ENCODE measurements at regions not wholly inside any gene's neighbourhood (a gene's known extent, or its start where the extent isn't known, plus 50 kb on each side); places are given as distances from the start of the nearest gene placed in this dataset.

GRCh38 chr9:3136686-3137346 lies 292.9 kb upstream of the PUM3 start:
- no peaks in the 10 kb centered on the region for H3K4me1 Mint-ChIP-seq
- Histone ChIP-seq H3K4me3 (ENCODE audit: control insufficient read depth in 1 of 2, extremely low read depth in 1 of 2, low read length in 1 of 2) (no peak overlapping the region), H3K4me1 (ENCODE audit: control insufficient read depth in 1 of 2, extremely low read depth in 1 of 2, insufficient read depth in 2 of 2, low read length in 2 of 2) (no peaks in the 10 kb centered on the region), H3K9me3 (no peaks in the 10 kb centered on the region), H3K36me3 (ENCODE audit: control insufficient read depth in 2 of 2, extremely low read depth in 1 of 2, insufficient read depth in 1 of 2, low read length in 1 of 2) (no peaks in the 10 kb centered on the region), H3K27me3 (replicated peaks in 1 of 2; ENCODE audit: control insufficient read depth in 2 of 2, extremely low read depth in 1 of 2, insufficient read depth in 2 of 2, low read length in 1 of 2) (peaks cover 0 to 4% of the 10 kb centered on the region in 2 experiments), H3K27ac (ENCODE audit: low read length) (no peak overlapping the region)
- peaks cover 7 to 9% of the 10 kb centered on the region in 2 donors for H3K27me3 Mint-ChIP-seq
- H3K4me3 Mint-ChIP-seq: no peak overlapping the region
- DNase-seq (no peak), ATAC-seq (replicated peaks in 1 of 4) (no peak)
- no peaks in the 10 kb centered on the region for H3K36me3 Mint-ChIP-seq
- no CpG with 5 or more reads among the region's 6 CpGs for WGBS (ENCODE audit: insufficient coverage)
- H3K9me3 Mint-ChIP-seq: peaks cover 0 to 1% (median 0%) of the 10 kb centered on the region in 3 donors
- H3K27ac Mint-ChIP-seq: no peak overlapping the region
- POLR2A ChIA-PET: no interaction called here
- CTCF ChIA-PET: no interaction called here

GRCh38 chr9:3136230-3136629 lies 292.3 kb upstream of the PUM3 start:
- Histone ChIP-seq H3K27me3 (replicated peaks in 1 of 2; ENCODE audit: control insufficient read depth in 2 of 2, extremely low read depth in 1 of 2, insufficient read depth in 2 of 2, low read length in 1 of 2) (peaks cover 0 to 4% of the 10 kb centered on the region in 2 experiments), H3K27ac (ENCODE audit: low read length) (no peak overlapping the region), H3K4me3 (ENCODE audit: control insufficient read depth in 1 of 2, extremely low read depth in 1 of 2, low read length in 1 of 2) (no peak overlapping the region), H3K9me3 (no peaks in the 10 kb centered on the region), H3K36me3 (ENCODE audit: control insufficient read depth in 2 of 2, extremely low read depth in 1 of 2, insufficient read depth in 1 of 2, low read length in 1 of 2) (no peaks in the 10 kb centered on the region), H3K4me1 (ENCODE audit: control insufficient read depth in 1 of 2, extremely low read depth in 1 of 2, insufficient read depth in 2 of 2, low read length in 2 of 2) (no peaks in the 10 kb centered on the region)
- CTCF ChIA-PET: interaction anchor here in 1 of 2 donors (0.7 kb wide), 1 partner anchor 312 kb away, joined by 3 read pairs; no protein-coding TSS in a partner anchor
- POLR2A ChIA-PET: no interaction called here
- no peak for ATAC-seq (replicated peaks in 1 of 4)
- H3K9me3 Mint-ChIP-seq: peaks cover 0 to 4% (median 0%) of the 10 kb centered on the region in 3 donors
- no peaks in the 10 kb centered on the region for H3K36me3 Mint-ChIP-seq
- H3K27ac Mint-ChIP-seq: no peak overlapping the region
- no peak overlapping the region for H3K4me3 Mint-ChIP-seq
- WGBS (ENCODE audit: insufficient coverage): no CpG with 5 or more reads among the region's 1 CpG
- peaks cover 9 to 13% of the 10 kb centered on the region in 2 donors for H3K27me3 Mint-ChIP-seq
- DNase-seq: no peak
- no peaks in the 10 kb centered on the region for H3K4me1 Mint-ChIP-seq

GRCh38 chr9:3127564-3127963 lies 283.7 kb upstream of the PUM3 start:
- WGBS (ENCODE audit: insufficient coverage): 100% methylated on average over 1 of the region's 1 CpG
- Histone ChIP-seq H3K27me3 (replicated peaks in 1 of 2; ENCODE audit: control insufficient read depth in 2 of 2, extremely low read depth in 1 of 2, insufficient read depth in 2 of 2, low read length in 1 of 2) (no peaks in the 10 kb centered on the region), H3K9me3 (no peaks in the 10 kb centered on the region), H3K27ac (ENCODE audit: low read length) (no peak overlapping the region), H3K4me1 (ENCODE audit: control insufficient read depth in 1 of 2, extremely low read depth in 1 of 2, insufficient read depth in 2 of 2, low read length in 2 of 2) (no peaks in the 10 kb centered on the region), H3K36me3 (ENCODE audit: control insufficient read depth in 2 of 2, extremely low read depth in 1 of 2, insufficient read depth in 1 of 2, low read length in 1 of 2) (no peaks in the 10 kb centered on the region), H3K4me3 (ENCODE audit: control insufficient read depth in 1 of 2, extremely low read depth in 1 of 2, low read length in 1 of 2) (no peak overlapping the region)
- Mint-ChIP-seq H3K27me3 (peaks cover 6 to 16% of the 10 kb centered on the region in 2 donors), H3K4me1 (no peaks in the 10 kb centered on the region), H3K4me3 (no peak overlapping the region), H3K9me3 (peaks cover 0 to 4% (median 0%) of the 10 kb centered on the region in 3 donors), H3K27ac (no peak overlapping the region), H3K36me3 (no peaks in the 10 kb centered on the region)
- ChIA-PET POLR2A (no interaction called here), CTCF (no interaction called here)
- no peak for DNase-seq
- no peak for ATAC-seq (replicated peaks in 1 of 4)

GRCh38 chr9:3125602-3126405 lies 281.9 kb upstream of the PUM3 start:
- no peaks in the 10 kb centered on the region for H3K9me3 ChIP-seq

GRCh38 chr9:3124001-3124400 lies 280.1 kb upstream of the PUM3 start:
- Mint-ChIP-seq H3K36me3 (no peaks in the 10 kb centered on the region), H3K4me3 (no peak overlapping the region), H3K27me3 (peaks cover 7 to 9% of the 10 kb centered on the region in 2 donors), H3K9me3 (no peaks in the 10 kb centered on the region), H3K27ac (no peak overlapping the region), H3K4me1 (no peaks in the 10 kb centered on the region)
- H3K4me1 ChIP-seq (ENCODE audit: control insufficient read depth in 1 of 2, extremely low read depth in 1 of 2, insufficient read depth in 2 of 2, low read length in 2 of 2): no peaks in the 10 kb centered on the region
- WGBS (ENCODE audit: insufficient coverage): 0% methylated on average over 1 of the region's 2 CpGs
- no peak for DNase-seq
- ChIA-PET CTCF (no interaction called here), POLR2A (no interaction called here)
- no peaks in the 10 kb centered on the region for H3K9me3 ChIP-seq
- H3K36me3 ChIP-seq (ENCODE audit: control insufficient read depth in 2 of 2, extremely low read depth in 1 of 2, insufficient read depth in 1 of 2, low read length in 1 of 2): no peaks in the 10 kb centered on the region
- no peak for ATAC-seq (replicated peaks in 1 of 4)
- no peak overlapping the region for H3K27ac ChIP-seq (ENCODE audit: low read length)
- H3K27me3 ChIP-seq (replicated peaks in 1 of 2; ENCODE audit: control insufficient read depth in 2 of 2, extremely low read depth in 1 of 2, insufficient read depth in 2 of 2, low read length in 1 of 2): no peaks in the 10 kb centered on the region
- H3K4me3 ChIP-seq (ENCODE audit: control insufficient read depth in 1 of 2, extremely low read depth in 1 of 2, low read length in 1 of 2): no peak overlapping the region

More at GRCh38 chr9:3125602-3126405, 281.9 kb upstream of the PUM3 start:
- ChIA-PET POLR2A (no interaction called here), CTCF (no interaction called here)
- H3K27ac Mint-ChIP-seq: no peak overlapping the region
- 86% methylated on average over 1 of the region's 6 CpGs for WGBS (ENCODE audit: insufficient coverage)
- peaks cover 9 to 11% of the 10 kb centered on the region in 2 donors for H3K27me3 Mint-ChIP-seq
- H3K4me1 Mint-ChIP-seq: no peaks in the 10 kb centered on the region
- H3K9me3 Mint-ChIP-seq: no peaks in the 10 kb centered on the region
- no peak overlapping the region for H3K27ac ChIP-seq (ENCODE audit: low read length)
- no peak for DNase-seq
- H3K4me1 ChIP-seq (ENCODE audit: control insufficient read depth in 1 of 2, extremely low read depth in 1 of 2, insufficient read depth in 2 of 2, low read length in 2 of 2): no peaks in the 10 kb centered on the region
- no peaks in the 10 kb centered on the region for H3K36me3 Mint-ChIP-seq
- ATAC-seq (replicated peaks in 1 of 4): no peak
- no peak overlapping the region for H3K4me3 ChIP-seq (ENCODE audit: control insufficient read depth in 1 of 2, extremely low read depth in 1 of 2, low read length in 1 of 2)
- H3K36me3 ChIP-seq (ENCODE audit: control insufficient read depth in 2 of 2, extremely low read depth in 1 of 2, insufficient read depth in 1 of 2, low read length in 1 of 2): no peaks in the 10 kb centered on the region
- H3K27me3 ChIP-seq (replicated peaks in 1 of 2; ENCODE audit: control insufficient read depth in 2 of 2, extremely low read depth in 1 of 2, insufficient read depth in 2 of 2, low read length in 1 of 2): no peaks in the 10 kb centered on the region
- no peak overlapping the region for H3K4me3 Mint-ChIP-seq

- Histone ChIP-seq H3K4me1 (ENCODE audit: control insufficient read depth in 1 of 2, extremely low read depth in 1 of 2, insufficient read depth in 2 of 2, low read length in 2 of 2) (no peaks in the 10 kb centered on the region), H3K27me3 (replicated peaks in 1 of 2; ENCODE audit: control insufficient read depth in 2 of 2, extremely low read depth in 1 of 2, insufficient read depth in 2 of 2, low read length in 1 of 2) (no peaks in the 10 kb centered on the region), H3K4me3 (ENCODE audit: control insufficient read depth in 1 of 2, extremely low read depth in 1 of 2, low read length in 1 of 2) (no peak overlapping the region), H3K27ac (ENCODE audit: low read length) (no peak overlapping the region), H3K36me3 (ENCODE audit: control insufficient read depth in 2 of 2, extremely low read depth in 1 of 2, insufficient read depth in 1 of 2, low read length in 1 of 2) (no peaks in the 10 kb centered on the region), H3K9me3 (no peaks in the 10 kb centered on the region)
- H3K27me3 Mint-ChIP-seq: peaks cover 3 to 5% of the 10 kb centered on the region in 2 donors
- ATAC-seq (replicated peaks in 1 of 4) (no peak), DNase-seq (no peak)
- no peak overlapping the region for H3K4me3 Mint-ChIP-seq
- peaks cover 9 to 20% (median 9%) of the 10 kb centered on the region in 3 donors for H3K9me3 Mint-ChIP-seq
- H3K4me1 Mint-ChIP-seq: no peaks in the 10 kb centered on the region
- no peak overlapping the region for H3K27ac Mint-ChIP-seq
- CTCF ChIA-PET: no interaction called here
- POLR2A ChIA-PET: no interaction called here
- H3K36me3 Mint-ChIP-seq: no peaks in the 10 kb centered on the region
Observed at GRCh38 chr9:3118081-3118480, 274.2 kb upstream of the PUM3 start.

All from T-cell (primary cell).